Anterior cingulate cortex (tissue), 58 donors: ENCODE measurements at regions not wholly inside any gene's neighbourhood (a gene's known extent, or its start where the extent isn't known, plus 50 kb on each side); places are given as distances from the start of the nearest gene placed in this dataset.

Experiments
- DNase-seq, 58 donors: peaks; one replicate each; lab custom pipeline; 2025; lab: John Stamatoyannopoulos, UW

DNA sequence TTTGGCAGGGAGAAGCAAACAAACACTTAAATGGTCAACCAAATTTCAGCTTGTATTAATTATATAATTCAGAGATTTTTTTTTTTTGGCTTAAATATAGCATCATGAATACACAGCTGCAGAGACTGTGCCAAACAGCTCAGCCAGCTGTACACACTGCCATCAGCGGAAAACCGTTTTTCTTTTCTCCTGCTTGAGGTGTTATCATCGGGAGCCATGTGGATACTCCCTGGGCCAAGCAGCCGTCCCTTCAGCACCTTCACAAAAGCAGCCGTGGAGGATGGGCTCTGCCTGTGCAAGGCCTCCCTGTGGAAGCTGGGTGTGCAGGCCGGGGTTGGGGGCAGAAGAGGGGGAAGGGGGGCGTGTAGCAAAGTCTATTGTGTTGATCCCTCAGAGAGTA is 85.0 kb downstream of the NUF2 start:
- no peak for DNase-seq

DNA sequence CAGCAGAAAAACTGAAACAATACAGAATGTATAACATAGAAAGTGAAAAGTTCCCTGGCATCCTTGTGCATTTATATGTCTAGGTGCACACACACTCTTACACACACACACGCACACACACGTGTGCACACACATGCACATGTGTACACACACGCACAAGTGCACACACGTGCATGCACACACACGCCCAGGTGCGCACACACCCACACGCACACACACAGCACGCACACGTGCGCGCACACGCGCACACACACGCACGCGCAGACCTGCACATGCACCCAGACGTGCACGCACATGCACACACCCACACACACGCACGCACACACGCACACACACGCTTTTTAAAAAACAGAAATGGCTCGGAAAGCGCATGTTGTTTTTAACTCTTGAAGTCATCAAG is 86.5 kb downstream of the NUF2 start:
- DNase-seq = no peak

DNA sequence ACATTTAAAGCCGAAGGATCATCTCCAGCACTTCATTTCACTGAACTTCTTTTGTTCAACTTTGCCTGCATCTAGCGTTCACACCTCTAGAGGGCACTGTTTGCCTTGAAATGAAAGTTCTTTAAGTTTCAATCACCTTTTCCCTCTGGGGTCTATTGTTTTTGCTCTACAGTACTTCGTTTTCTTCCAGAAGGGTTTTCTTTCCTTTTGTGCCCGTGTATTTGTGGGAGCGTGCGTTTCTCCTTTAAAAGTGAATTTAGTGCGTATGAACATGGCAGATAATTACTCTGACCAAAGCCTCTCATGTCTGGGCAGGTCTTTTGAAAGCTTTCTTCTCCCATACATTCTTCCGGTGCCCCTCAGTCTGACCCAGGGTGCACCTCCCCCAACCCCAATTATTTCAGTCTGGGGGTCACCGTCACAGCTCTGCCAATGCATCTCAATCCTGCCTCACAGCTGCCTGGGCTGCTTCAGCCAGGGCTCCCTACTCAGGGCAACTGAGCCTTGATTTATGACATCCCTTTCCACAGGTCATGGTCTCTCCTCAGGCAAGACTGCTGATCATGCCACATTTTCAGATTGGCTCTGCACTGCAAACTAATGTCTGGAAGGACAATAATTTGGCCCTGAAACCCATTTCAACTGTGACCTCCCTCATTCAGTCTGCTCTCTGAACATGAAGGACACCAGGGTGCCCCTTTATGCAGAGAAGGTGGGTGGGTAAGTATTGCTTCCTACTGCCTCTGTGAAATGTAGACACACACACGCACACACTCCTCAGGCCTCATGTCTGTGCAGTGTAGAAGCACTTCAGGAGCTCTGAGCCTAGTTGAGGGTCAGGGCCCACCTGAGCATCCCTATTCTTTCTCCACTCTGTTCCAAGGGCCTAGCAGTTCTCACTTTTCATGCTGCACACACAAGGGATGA is 88.6 kb downstream of the NUF2 start:
- DNase-seq = peak in 15 of 58 donors; percentile 2 to 49 (median 11)

DNA sequence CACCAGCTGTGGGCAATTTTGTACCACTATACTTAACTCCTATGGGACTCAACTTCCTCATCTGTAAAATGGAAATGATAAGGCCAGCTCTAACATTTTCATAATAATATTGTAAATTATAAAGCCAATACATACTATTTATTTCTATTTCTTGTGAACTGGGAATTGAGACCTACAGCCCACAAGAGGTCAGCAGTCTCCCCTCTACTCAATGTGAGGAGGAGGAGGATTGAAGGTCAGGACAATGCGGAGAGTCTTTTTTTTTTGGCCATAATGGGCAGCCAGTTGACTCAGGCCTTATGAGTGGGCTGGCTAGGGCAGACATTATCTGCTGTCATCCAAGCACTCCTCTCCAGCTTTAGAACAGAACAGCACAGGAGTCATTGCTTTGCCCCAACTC is 90.5 kb downstream of the NUF2 start:
- DNase-seq = no peak

DNA sequence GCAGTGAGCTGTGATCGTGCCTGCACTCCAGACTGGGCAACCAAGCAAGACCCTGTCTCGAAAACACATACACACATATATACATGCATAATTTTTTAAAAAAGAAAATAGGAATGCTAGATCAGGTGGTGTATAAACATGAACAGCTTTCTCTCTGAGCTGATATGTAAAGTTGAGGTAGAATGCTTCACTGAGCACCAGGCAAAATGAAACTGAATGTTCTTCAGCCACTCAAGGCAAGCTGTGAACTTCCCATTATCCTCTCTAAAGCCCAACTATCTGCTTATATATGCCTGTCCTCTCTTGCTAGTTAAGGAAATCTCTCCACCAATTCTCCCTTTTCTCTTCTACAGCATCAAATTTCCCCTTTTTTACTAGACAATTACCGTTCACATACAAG is 93.0 kb downstream of the NUF2 start:
- no peak for DNase-seq

DNA sequence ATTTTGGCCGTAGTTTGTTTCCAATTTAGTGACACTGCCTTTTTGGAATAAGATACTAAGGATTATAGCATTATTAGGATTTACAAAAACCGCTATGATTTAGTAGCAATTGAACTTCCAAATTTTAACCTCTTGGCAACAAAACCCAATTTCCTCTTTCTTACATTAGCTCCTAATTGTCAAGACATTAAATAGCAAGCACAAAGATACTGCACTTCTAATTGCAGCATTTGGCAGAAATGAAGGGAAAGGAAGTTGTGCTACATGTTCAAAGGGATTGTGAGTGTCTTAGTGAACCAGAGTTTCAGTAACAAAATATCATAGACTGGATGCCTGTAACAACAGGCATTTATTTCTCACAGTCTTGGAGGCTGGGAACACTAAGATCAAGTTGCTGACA is 99.9 kb downstream of the NUF2 start:
- DNase-seq = no peak

DNA sequence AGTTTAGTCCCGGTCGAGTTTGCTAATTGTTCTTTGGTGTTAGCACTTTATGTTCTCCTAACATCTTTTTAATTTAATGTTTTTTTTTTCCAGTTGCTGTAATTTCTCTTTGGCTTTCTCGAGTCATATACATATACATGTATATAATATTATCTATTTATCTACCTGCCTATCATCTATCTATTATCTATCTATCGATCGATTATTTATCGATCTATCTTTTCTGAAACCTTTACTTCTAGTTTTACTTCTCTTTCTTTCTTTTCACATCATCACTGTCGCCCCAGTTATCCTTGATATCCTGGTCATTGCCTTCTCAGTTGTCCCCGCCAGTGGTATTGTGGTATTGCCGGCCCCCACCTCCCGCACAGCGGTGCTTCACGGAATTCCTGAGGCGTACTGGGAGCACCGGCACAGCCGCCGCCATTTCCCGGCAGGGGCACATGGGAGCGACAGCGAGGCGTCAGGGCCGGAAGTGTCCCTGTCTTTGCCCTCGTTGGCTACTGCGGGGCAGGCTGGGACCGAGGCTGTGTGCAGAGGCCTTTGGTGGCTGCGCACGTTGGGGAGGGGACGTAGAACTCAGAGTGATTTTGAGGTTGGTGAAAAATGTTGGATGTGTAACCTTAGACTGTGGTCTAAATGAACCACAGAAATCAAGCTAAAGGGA is 101.1 kb downstream of the NUF2 start:
- no peak for DNase-seq

DNA sequence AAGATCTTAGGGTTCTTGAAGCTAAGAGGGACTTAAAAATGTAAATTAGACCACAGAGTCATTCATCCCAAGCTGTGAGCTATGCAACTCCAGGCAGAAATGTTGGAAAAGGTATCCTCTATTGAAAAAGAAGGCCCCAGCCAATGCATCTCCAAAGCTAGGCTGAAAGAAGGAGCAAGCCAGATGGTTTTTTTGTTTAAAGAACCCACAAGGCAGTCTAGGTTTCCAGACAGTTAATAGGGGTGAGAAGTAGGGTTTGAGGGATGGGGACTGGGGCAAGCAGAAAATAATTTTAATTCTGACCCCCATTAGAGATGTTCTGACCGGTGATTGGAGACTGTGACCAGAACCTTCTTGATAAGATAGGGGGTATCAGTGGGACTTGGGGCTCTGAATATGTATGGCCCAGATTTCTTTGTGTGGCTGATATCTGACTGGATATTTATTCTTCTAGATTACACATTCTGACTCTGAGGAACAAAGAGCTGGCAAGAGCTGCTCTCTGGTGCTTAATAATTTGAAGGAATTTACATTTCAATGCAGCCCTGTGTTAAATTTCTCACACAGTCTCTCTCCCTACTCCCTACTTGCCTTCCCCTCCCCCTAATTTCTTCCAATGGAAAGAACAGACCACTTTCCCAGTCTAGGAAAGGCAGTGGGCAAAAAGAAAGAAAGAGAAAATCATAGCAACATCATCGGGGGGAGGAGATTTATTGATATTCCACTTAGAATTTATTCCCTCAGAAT is 104.9 kb downstream of the NUF2 start:
- DNase-seq = no peak

DNA sequence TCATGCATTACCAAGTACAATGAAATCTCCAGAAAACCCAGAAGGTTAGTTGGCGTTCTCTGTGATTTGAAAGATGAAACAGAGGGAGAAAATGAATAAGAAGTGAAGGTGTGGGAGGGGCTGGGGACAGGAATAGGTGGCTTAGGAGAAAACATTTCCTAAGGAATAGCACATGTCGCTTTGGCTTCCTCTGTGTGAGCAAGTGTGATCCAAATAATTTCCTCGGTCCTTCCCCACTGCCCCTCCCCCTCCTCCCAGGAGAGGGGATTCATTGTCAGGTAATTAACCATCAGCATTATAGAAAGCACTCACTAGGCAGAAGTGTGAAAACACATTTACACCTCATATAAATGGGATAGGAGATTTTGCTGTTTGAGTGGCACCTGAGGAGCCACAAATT is 105.5 kb downstream of the NUF2 start:
- DNase-seq = no peak

DNA sequence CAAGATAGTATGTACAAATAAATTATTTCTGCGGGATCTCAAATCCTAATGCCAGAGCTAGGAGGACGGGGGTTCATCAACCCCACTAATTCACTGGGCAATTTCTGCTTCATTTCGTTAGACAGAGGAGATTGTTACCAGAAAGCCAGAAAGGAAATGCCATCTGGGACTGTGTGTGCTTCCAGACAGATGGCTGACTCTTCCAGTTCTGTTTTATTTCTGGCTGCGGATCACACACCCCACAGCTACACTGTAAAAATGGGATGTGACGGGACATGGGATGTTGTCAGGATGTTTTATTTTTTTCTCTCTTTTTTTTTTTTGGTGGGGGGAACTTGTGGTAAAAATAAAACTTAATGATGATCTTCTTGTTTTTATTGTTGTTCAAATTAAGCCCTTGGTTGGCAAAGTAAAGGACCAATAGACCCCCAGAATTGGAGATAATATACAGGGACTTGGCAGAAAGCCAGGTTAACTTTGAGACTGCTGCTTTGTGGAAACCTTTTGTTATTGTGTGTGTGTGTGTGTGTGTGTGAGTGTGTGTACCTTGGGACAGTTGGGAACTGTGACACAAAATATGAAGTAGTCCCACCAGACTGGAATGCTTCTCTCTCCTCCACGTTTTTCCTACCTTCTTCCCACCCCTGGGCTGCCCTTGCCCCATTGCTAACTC is 114.5 kb downstream of the NUF2 start:
- peak in 16 of 58 donors; percentile 4 to 68 (median 36) for DNase-seq

DNA sequence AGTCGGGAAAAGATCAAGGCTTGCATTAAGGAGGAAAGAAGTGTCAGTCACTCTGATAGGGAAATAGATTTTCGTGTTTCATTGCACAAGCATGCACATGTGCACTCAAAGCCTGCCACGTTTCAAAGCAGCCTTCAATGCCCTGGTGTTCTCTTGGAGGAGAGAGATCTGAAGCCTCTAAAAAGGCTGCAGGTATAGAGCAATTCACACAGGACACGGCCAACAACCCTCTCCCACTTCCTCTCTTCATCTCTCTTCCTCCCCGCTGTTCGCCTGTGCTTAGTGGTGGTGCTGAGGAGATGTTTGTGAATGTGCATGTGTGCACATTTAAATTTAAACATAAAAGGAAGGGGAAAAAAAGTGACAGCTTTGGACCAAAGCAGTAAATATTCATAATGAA is 117.7 kb downstream of the NUF2 start:
- peak in 1 of 58 donors; percentile 23 for DNase-seq

DNA sequence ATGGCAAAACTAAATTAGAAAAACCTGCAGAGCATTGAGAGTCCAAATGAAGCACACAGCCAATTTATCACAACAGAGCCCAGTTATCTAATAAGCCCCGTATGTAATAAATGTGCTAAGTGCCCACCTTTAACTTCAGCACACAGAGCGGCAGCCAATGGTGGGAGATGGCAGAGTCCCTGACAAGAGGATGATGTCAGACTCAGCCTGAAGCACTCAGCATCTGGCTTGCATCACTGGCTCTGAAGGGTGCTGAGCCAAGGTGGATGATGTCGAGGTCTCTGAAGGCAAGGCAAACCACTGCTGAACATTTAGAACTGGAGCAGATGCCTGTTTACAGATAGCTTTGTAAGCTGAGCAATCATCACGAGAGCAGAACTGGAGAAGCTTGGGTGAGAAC is 118.3 kb downstream of the NUF2 start:
- peak in 5 of 58 donors; percentile 7 to 20 (median 13) for DNase-seq

DNA sequence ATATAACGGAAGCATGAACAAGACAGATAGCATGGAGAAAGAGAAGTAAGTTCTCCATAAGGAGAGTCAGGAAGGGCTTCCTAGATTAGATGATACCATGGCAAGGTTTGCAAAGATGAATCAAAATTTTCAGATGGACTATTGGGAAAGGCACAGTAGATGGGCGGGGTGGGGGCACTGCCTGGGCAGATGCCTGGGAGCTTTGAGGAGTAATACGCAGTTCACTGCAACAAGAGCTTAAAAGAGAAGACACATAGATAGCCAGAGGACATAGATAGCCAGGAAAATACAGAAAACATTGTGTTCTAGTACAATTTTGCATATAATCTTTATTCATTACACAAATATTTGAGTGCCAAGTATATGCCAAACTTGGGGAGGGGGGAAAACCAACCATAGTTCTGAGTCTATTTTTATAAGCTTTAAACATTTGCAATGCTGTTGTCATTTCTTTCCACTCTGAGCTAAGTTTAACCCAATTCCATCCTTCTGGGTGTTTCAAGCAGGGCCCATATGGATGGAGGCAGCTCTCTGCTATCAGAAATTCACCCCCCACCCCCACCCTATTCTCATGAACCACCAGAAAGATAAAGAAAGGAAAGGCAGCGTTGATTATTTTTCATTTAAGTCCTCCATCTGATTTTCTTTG is 120.6 kb downstream of the NUF2 start:
- DNase-seq = peak in 7 of 58 donors; percentile 6 to 65 (median 9)

DNA sequence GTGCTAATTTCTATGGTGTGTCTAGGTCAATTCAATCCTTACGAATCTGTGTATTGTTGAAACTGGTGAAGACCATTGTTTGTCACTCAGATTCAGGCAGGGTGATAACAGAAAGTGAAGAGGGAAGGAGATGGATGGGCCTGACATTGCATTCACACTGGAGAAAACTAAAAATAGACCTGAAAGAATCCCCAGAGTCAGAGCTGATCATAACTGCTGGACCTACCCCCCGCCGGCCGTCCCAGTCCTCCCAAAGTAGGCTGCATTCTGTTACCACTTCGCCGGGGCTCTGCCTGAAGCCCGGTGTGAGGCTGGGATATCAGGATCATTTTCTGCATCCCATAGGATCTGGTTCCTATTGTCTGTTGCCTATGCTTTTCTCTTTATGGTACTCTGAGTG is 121.1 kb downstream of the NUF2 start:
- DNase-seq = no peak

DNA sequence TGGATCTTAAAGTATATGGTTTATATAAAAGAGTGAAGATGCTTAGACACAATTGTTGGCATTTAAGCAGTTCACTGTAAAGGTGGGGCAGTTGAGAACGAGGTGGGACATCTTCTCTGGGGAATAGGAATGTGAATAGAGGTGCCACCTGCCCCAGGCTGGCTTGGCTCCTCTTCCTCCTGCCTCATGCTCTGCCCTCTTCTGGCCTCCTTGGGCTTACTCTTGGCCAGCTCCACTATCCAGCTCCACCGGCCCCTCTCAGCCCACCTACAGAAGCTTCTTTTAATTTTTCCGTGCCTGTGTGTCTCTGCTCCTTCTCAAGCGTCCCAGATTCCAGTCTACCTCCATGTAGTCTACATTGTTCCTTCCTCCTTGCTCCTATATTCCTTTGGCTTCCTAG is 122.1 kb downstream of the NUF2 start:
- no peak for DNase-seq

DNA sequence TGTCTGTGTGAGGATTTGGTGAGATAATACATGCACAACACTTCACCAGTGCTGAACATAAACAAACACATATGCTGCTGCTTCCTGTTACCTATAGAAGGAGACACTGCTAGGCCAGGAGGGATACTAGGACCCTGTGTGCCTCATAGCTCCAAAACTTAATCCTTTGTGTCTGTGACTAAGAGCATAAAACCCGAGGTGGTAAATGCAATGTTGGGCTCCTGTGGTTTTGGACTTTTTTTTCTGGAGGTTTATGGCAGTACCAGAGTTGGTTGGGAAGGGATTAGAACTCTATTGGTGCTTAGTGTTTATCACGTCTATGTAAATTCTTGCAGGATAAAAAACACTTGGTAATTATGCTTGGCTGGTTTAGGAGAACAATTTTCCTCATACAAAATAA is 122.9 kb downstream of the NUF2 start:
- DNase-seq = no peak

DNA sequence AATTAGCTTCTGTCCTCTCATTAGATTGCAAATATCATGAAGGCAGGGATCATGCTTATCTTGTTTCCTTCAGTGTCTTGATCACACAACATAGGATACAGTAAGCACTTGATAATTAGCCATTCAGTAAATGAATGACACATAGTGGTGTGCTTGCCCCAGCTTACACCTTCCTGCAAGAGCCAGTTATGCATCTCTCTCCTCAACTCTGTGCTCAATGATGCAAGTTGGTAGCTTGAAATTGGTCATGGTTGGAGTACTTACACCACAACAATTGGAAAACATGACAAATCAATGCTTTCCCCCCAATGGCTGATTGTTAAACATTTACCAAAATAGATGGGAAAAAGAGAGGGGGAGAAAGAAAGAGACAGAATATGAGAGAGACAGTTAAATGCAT is 129.2 kb downstream of the NUF2 start:
- DNase-seq = no peak

DNA sequence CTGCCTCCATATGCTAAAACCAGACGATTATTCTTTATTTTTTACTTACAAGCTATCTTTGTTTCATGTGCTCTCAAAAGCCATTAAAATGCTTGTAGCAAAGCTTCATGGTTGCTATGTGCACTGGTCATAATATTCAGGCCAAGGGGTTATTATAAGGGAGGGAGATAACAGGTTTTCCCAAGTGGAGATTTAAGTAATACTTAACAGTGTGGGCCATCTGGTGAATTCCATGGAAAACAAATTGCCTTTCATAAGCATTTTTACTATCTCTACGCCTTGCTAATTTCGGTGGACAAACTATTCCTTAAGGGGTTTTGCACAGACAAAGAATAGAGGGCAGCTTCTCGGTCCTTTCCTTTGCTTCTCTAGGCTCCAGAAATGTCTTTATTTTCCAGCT is 137.8 kb downstream of the NUF2 start:
- no peak for DNase-seq

DNA sequence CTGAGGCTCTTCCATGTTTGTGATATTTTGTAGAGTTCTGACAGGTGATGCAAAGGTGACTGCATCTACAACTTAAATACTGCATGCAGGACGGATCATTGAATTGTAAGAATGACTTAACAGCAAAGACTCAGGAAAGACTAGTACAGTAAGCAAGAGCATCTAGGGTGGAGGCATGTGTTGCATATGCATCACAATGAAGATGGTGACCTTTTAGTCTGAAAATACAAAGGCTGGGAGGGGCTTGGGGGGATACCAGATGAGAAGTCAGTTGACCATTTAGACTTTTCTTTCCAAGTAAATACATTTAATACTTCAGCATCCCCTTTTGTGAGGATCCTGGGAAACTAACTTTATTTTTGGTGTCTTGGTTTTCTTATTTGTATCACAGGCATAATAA is 145.5 kb downstream of the NUF2 start:
- no peak for DNase-seq
